ENCODE measurements at regions not wholly inside any gene's neighbourhood (a gene's known extent, or its start where the extent isn't known, plus 50 kb on each side); places are given as distances from the start of the nearest gene placed in this dataset.

DNA sequence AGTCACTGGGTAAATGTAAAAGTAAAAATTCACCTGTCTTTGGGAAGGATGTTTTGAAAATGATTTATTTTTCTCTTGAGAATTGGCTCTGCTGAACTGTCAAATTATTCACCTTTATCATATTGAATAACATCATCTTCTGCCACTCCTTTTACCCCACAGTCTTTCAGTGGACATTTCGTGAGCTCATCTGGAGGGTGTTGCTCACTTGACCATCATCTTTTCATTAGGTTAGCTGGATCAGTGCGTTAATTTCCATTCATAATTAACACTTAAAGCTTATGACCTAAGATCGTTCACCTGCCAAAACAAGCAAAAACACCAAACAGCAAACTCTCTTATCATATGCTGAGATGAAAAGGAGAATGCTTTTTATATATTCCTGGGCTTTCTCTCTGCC lies 53.4 kb upstream of the TNFAIP8 start:
- TF ChIP-seq, protein P1, sequence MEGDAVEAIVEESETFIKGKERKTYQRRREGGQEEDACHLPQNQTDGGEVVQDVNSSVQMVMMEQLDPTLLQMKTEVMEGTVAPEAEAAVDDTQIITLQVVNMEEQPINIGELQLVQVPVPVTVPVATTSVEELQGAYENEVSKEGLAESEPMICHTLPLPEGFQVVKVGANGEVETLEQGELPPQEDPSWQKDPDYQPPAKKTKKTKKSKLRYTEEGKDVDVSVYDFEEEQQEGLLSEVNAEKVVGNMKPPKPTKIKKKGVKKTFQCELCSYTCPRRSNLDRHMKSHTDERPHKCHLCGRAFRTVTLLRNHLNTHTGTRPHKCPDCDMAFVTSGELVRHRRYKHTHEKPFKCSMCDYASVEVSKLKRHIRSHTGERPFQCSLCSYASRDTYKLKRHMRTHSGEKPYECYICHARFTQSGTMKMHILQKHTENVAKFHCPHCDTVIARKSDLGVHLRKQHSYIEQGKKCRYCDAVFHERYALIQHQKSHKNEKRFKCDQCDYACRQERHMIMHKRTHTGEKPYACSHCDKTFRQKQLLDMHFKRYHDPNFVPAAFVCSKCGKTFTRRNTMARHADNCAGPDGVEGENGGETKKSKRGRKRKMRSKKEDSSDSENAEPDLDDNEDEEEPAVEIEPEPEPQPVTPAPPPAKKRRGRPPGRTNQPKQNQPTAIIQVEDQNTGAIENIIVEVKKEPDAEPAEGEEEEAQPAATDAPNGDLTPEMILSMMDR (conservative IDR thresholded peaks at IDR 0.05; ENCODE audit: low read depth, low read length) = no peak
- no peak for TF ChIP-seq EZH2 (IDR thresholded peaks at IDR 0.05; ENCODE audit: low read length, unreplicated experiment)

Data from PC-3 (cell line).